Upper lobe of left lung (tissue), 6 donors: ENCODE measurements at regions not wholly inside any gene's neighbourhood (a gene's known extent, or its start where the extent isn't known, plus 50 kb on each side); places are given as distances from the start of the nearest gene placed in this dataset.

Source experiments
- ATAC-seq, 2 donors: fragments of 200-7000 bp; cut with Tn5 transposase; one replicate each; pipeline ENCODE4 v1.9.1; 2022; ENCODE audit warnings: mild to moderate bottlenecking in 2 of 2, moderate library complexity in 2 of 2; ENCODE audit not compliant: low FRiP score in 2 of 2
- DNase-seq, 2 donors: peaks; one replicate each; pipeline ENCODE4 v3.0.0-alpha.2; 2019 to 2020
- H3K27ac ChIP-seq, 4 donors: fragments of 200-600 bp; sonication (generic); one replicate each; pipeline ENCODE4 v1.5.1; 2016 to 2019
- H3K27me3 ChIP-seq, 4 donors: fragments of 200-600 bp; sonication (generic); one replicate each; pipeline ENCODE4 v1.5.1; 2017 to 2019
- H3K36me3 ChIP-seq, 4 donors: fragments of 200-600 bp; sonication (generic); one replicate each; pipeline ENCODE4 v1.5.1; 2016 to 2019
- H3K4me1 ChIP-seq, 4 donors: fragments of 200-600 bp; sonication (generic); one replicate each; pipeline ENCODE4 v1.5.1; 2018 to 2019
- H3K4me3 ChIP-seq, 4 donors: fragments of 200-600 bp; sonication (generic); one replicate each; pipeline ENCODE4 v1.5.1; 2017 to 2019; ENCODE audit warnings: mild to moderate bottlenecking in 2 of 4, moderate library complexity in 1 of 4
- H3K9me3 ChIP-seq, 4 donors: fragments of 200-600 bp; sonication (generic); one replicate each; pipeline ENCODE4 v1.5.1; 2018 to 2019
- EP300 ChIP-seq, 4 donors: sonication (generic); formaldehyde crosslinking; IDR thresholded peaks; one replicate each; pipeline ENCODE4 v1.5.1; 2017; ENCODE audit warnings: antibody characterized with exemption in 4 of 4, control low read depth in 2 of 4
- WGBS, 2 donors: methylation state at CpG; one replicate each; pipeline ENCODE4 v1.1.5; 2017 to 2018; 5-methylcytosine and 5-hydroxymethylcytosine counted together
- small RNA-seq, 4 donors: library from RNA; depleted of rRNA; stranded (forward); fragments of <200 nt; gene quantifications; one replicate each; pipeline ENCODE3, GENCODE V24; 2016
- donor health status: DM: no; HTN: no; CAD: no; lungs with moderate emphysema.
- donor health status: DM: no; HTN: yes; CAD: no; lungs with severe emphysema.

- Histone ChIP-seq H3K4me3 (no peak overlapping the region), H3K4me1 (peaks cover 0 to 9% (median 4%) of the 10 kb centered on the region in 4 donors), H3K36me3 (no peaks in the 10 kb centered on the region), H3K27ac (no peak overlapping the region), H3K9me3 (no peaks in the 10 kb centered on the region), H3K27me3 (no peaks in the 10 kb centered on the region)
- TF ChIP-seq EP300 (IDR thresholded peaks at IDR 0.05) = no peak
- DNase-seq = no peak
- no peak for ATAC-seq
- 97 to 100% methylated on average over 2 of the region's 2 CpGs for WGBS, 2 donors
These were observed 54.0 kb upstream of the ARID2 start for GRCh38 chr12:45675534-45675933.

Small RNA genes lying in the stretch of these regions (small RNA-seq; reads per million reads assigned to genes)
- gene RF00026 = 0 reads per million in 4 donors
